ENCODE measurements at regions not wholly inside any gene's neighbourhood (a gene's known extent, or its start where the extent isn't known, plus 50 kb on each side); places are given as distances from the start of the nearest gene placed in this dataset.
"Not testable (repeated sequence)": the region's sequence is repeated elsewhere in the genome, so short reads cannot be mapped to it uniquely, and the experiment has no call there.

DNA sequence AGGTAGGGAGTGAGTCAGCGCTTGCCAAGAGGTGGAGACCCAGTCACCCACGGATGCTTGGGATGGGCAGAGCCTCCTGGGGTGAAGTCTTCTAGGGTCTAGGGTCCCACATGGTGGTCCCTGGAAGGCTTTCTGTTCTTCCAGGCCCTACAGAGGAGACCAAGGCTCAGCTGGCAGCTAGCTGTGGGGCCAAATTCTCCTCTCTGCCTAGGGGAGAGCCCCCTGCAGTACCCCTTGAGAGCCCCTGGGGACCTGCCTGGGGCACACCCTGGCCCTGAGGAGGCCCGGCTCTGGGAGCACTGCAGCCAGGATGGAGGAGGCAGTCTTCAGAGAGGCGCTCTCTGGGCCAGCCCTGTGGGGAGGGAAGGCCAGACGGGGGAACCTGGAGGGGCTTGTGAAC, 128.6 kb upstream of the SMURF2 start:
- TF ChIP-seq, protein P1, sequence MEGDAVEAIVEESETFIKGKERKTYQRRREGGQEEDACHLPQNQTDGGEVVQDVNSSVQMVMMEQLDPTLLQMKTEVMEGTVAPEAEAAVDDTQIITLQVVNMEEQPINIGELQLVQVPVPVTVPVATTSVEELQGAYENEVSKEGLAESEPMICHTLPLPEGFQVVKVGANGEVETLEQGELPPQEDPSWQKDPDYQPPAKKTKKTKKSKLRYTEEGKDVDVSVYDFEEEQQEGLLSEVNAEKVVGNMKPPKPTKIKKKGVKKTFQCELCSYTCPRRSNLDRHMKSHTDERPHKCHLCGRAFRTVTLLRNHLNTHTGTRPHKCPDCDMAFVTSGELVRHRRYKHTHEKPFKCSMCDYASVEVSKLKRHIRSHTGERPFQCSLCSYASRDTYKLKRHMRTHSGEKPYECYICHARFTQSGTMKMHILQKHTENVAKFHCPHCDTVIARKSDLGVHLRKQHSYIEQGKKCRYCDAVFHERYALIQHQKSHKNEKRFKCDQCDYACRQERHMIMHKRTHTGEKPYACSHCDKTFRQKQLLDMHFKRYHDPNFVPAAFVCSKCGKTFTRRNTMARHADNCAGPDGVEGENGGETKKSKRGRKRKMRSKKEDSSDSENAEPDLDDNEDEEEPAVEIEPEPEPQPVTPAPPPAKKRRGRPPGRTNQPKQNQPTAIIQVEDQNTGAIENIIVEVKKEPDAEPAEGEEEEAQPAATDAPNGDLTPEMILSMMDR (IDR thresholded peaks at IDR 0.05), result not testable (repeated sequence)
- not testable (repeated sequence) for TF ChIP-seq POLR2A (IDR thresholded peaks at IDR 0.05)
